ENCODE measurements at regions not wholly inside any gene's neighbourhood (a gene's known extent, or its start where the extent isn't known, plus 50 kb on each side); places are given as distances from the start of the nearest gene placed in this dataset.

GRCh38 chr6:76418560-76419223 lies 346.2 kb upstream of the IMPG1 start:
- no peak for TF ChIP-seq CTCF (conservative IDR thresholded peaks at IDR 0.05; ENCODE audit: control insufficient read depth, insufficient read depth, low read depth, low read length)
- no peak overlapping the region for H3K4me3 ChIP-seq (ENCODE audit: control insufficient read depth, low read depth, low read length)
- DNase-seq (ENCODE audit: low read depth), result no peak

GRCh38 chr6:76416821-76417605 lies 344.6 kb upstream of the IMPG1 start:
- TF ChIP-seq CTCF (conservative IDR thresholded peaks at IDR 0.05; ENCODE audit: control insufficient read depth, insufficient read depth, low read depth, low read length), result no peak
- H3K4me3 ChIP-seq (ENCODE audit: control insufficient read depth, low read depth, low read length), result no peak overlapping the region
- DNase-seq (ENCODE audit: low read depth), result no peak

- TF ChIP-seq CTCF (conservative IDR thresholded peaks at IDR 0.05; ENCODE audit: control insufficient read depth, insufficient read depth, low read depth, low read length), result no peak
Measured at GRCh38 chr6:76403064-76403463, 330.6 kb upstream of the IMPG1 start.

GRCh38 chr6:76397966-76398365 lies 325.5 kb upstream of the IMPG1 start:
- DNase-seq (ENCODE audit: low read depth), result no peak
- no peak for TF ChIP-seq CTCF (conservative IDR thresholded peaks at IDR 0.05; ENCODE audit: control insufficient read depth, insufficient read depth, low read depth, low read length)
- no peak overlapping the region for H3K4me3 ChIP-seq (ENCODE audit: control insufficient read depth, low read depth, low read length)

More at GRCh38 chr6:76403064-76403463, 330.6 kb upstream of the IMPG1 start:
- no peak overlapping the region for H3K4me3 ChIP-seq (ENCODE audit: control insufficient read depth, low read depth, low read length)
- DNase-seq (ENCODE audit: low read depth), result no peak

GRCh38 chr6:76382201-76382600 lies 309.7 kb upstream of the IMPG1 start:
- DNase-seq (ENCODE audit: low read depth), result no peak
- H3K4me3 ChIP-seq (ENCODE audit: control insufficient read depth, low read depth, low read length), result no peak overlapping the region
- no peak for TF ChIP-seq CTCF (conservative IDR thresholded peaks at IDR 0.05; ENCODE audit: control insufficient read depth, insufficient read depth, low read depth, low read length)

- no peak for DNase-seq (ENCODE audit: low read depth)
- TF ChIP-seq CTCF (conservative IDR thresholded peaks at IDR 0.05; ENCODE audit: control insufficient read depth, insufficient read depth, low read depth, low read length), result no peak
- no peak overlapping the region for H3K4me3 ChIP-seq (ENCODE audit: control insufficient read depth, low read depth, low read length)
Measured at GRCh38 chr6:76381612-76382011, 309.1 kb upstream of the IMPG1 start.
